H9 (cell line): ENCODE measurements at regions not wholly inside any gene's neighbourhood (a gene's known extent, or its start where the extent isn't known, plus 50 kb on each side); places are given as distances from the start of the nearest gene placed in this dataset.
"Not testable (repeated sequence)": the region's sequence is repeated elsewhere in the genome, so short reads cannot be mapped to it uniquely, and the experiment has no call there.

Experiments used
- DNase-seq: peaks from one replicate; pipeline ENCODE4 v3.0.0-alpha.2; 2017
- H2AFZ ChIP-seq: one replicate; pipeline ENCODE4 v1.6.1; 2013; ENCODE audit warnings: mild to moderate bottlenecking, low read length, control low read depth, moderate library complexity
- H2AK5ac ChIP-seq: 2 replicates; pipeline ENCODE4 v1.6.1; 2013; ENCODE audit warnings: low read length, control low read depth, mixed read lengths; ENCODE audit not compliant: insufficient read length
- H2BK120ac ChIP-seq: one replicate; pipeline ENCODE4 v1.6.1; 2013; ENCODE audit warnings: low read depth, mild to moderate bottlenecking, low read length, control low read depth, inconsistent platforms; ENCODE audit not compliant: poor library complexity, severe bottlenecking
- H2BK12ac ChIP-seq: 2 replicates; pipeline ENCODE4 v1.6.1; 2013; ENCODE audit warnings: low read length, control low read depth, mixed read lengths, low read depth; ENCODE audit not compliant: insufficient read length
- H2BK15ac ChIP-seq: 2 replicates; pipeline ENCODE4 v1.6.1; 2013; ENCODE audit warnings: low read depth, low read length, control low read depth
- H2BK20ac ChIP-seq: one replicate; pipeline ENCODE4 v1.6.1; 2013; ENCODE audit warnings: low read depth, mild to moderate bottlenecking, low read length, control low read depth, inconsistent platforms; ENCODE audit not compliant: poor library complexity, severe bottlenecking
- H2BK5ac ChIP-seq: 2 replicates; pipeline ENCODE4 v1.6.1; 2013; ENCODE audit warnings: low read length, control low read depth, mixed read lengths; ENCODE audit not compliant: insufficient read length
- H3K14ac ChIP-seq: 2 replicates; pipeline ENCODE4 v1.6.1; 2013; ENCODE audit warnings: low read length, control low read depth; ENCODE audit not compliant: insufficient read depth
- H3K18ac ChIP-seq: 2 replicates; pipeline ENCODE4 v1.6.1; 2013; ENCODE audit warnings: low read depth, mild to moderate bottlenecking, mixed read lengths, low read length, control low read depth; ENCODE audit not compliant: insufficient read length
- H3K23ac ChIP-seq: 2 replicates; pipeline ENCODE4 v1.6.1; 2013; ENCODE audit warnings: low read length, control low read depth, mixed read lengths, low read depth; ENCODE audit not compliant: insufficient read length
- H3K23me2 ChIP-seq: 2 replicates; pipeline ENCODE4 v1.6.1; 2013; ENCODE audit warnings: low read depth, mild to moderate bottlenecking, mixed read lengths, low read length, control low read depth; ENCODE audit not compliant: insufficient read length, poor library complexity, severe bottlenecking
- H3K27ac ChIP-seq: 2 replicates; pipeline ENCODE4 v1.5.1; 2013; ENCODE audit warnings: low read length, control low read depth, mixed read lengths, low read depth; ENCODE audit not compliant: insufficient read length
- H3K27me3 ChIP-seq: 2 replicates; pipeline ENCODE4 v1.6.1; 2013; ENCODE audit warnings: low read length, control low read depth, inconsistent platforms; ENCODE audit not compliant: insufficient read depth
- H3K4ac ChIP-seq: 2 replicates; pipeline ENCODE4 v1.6.1; 2013; ENCODE audit warnings: low read depth, mild to moderate bottlenecking, control low read depth, inconsistent platforms, low read length, moderate library complexity
- H3K4me1 ChIP-seq: 2 replicates; pipeline ENCODE4 v1.6.1; 2013; ENCODE audit warnings: low read length, control low read depth, inconsistent platforms; ENCODE audit not compliant: insufficient read depth
- H3K4me2 ChIP-seq: 2 replicates; pipeline ENCODE4 v1.6.1; 2013; ENCODE audit warnings: low read length, control low read depth, mixed read lengths; ENCODE audit not compliant: insufficient read length, insufficient read depth
- H3K56ac ChIP-seq: 2 replicates; pipeline ENCODE4 v1.6.1; 2013; ENCODE audit warnings: low read depth, mild to moderate bottlenecking, mixed read lengths, low read length, control low read depth; ENCODE audit not compliant: insufficient read length
- H3K79me1 ChIP-seq: 2 replicates; pipeline ENCODE4 v1.6.1; 2013; ENCODE audit warnings: low read depth, mild to moderate bottlenecking, moderate library complexity, low read length, control low read depth, inconsistent platforms; ENCODE audit not compliant: insufficient read depth, poor library complexity, severe bottlenecking
- H3K79me2 ChIP-seq: 2 replicates; pipeline ENCODE4 v1.6.1; 2013; ENCODE audit warnings: low read length, control low read depth, inconsistent platforms; ENCODE audit not compliant: insufficient read depth
- H3K9ac ChIP-seq: 2 replicates; pipeline ENCODE4 v1.6.1; 2013; ENCODE audit warnings: low read length, control low read depth, mixed read lengths; ENCODE audit not compliant: insufficient read length; ENCODE audit errors: extremely low read depth
- H3K9me3 ChIP-seq: one replicate; pipeline ENCODE4 v1.6.1; 2013; ENCODE audit warnings: low read depth, low read length, inconsistent platforms; ENCODE audit not compliant: control insufficient read depth
- H3T11ph ChIP-seq: one replicate; pipeline ENCODE4 v1.6.1; 2013; ENCODE audit warnings: mild to moderate bottlenecking, low read length, control low read depth, inconsistent platforms
- H4K20me1 ChIP-seq: one replicate; pipeline ENCODE4 v1.6.1; 2013; ENCODE audit not compliant: control insufficient read depth, insufficient read length, insufficient read depth
- H4K5ac ChIP-seq: 2 replicates; pipeline ENCODE4 v1.6.1; 2013; ENCODE audit warnings: low read depth, mild to moderate bottlenecking, mixed read lengths, low read length, control low read depth; ENCODE audit not compliant: insufficient read length
- H4K8ac ChIP-seq: replicated peaks from 2 replicates; pipeline ENCODE4 v1.6.1; 2013; ENCODE audit warnings: low read length, control low read depth, mixed read lengths, low read depth; ENCODE audit not compliant: insufficient read length
- H4K91ac ChIP-seq: 2 replicates; pipeline ENCODE4 v1.6.1; 2013; ENCODE audit warnings: low read depth, mild to moderate bottlenecking, moderate library complexity, mixed read lengths, low read length, control low read depth; ENCODE audit not compliant: insufficient read length
- H3K27ac Mint-ChIP-seq, 3 experiments: 2 replicates in 2 of 3; 3 replicates in 1 of 3; pipeline ENCODE4 v1.8.0; 2020 to 2021; ENCODE audit warnings: mixed read lengths in 3 of 3, mild to moderate bottlenecking in 1 of 3, moderate library complexity in 1 of 3
- H3K27me3 Mint-ChIP-seq: 2 replicates; pipeline ENCODE4 v1.8.0; 2021; ENCODE audit warnings: low read depth, mild to moderate bottlenecking, moderate library complexity, mixed read lengths
- H3K36me3 Mint-ChIP-seq, 3 experiments: 2 replicates in 2 of 3; 3 replicates in 1 of 3; pipeline ENCODE4 v1.8.0; 2020 to 2021; ENCODE audit warnings: low read depth in 3 of 3, mixed read lengths in 3 of 3; ENCODE audit not compliant: insufficient read depth in 1 of 3
- H3K4me1 Mint-ChIP-seq, 2 experiments: 2 replicates each; pipeline ENCODE4 v1.8.0; 2020; ENCODE audit warnings: mixed read lengths in 2 of 2
- H3K4me3 Mint-ChIP-seq, 2 experiments: 2 replicates in 1 of 2; 3 replicates in 1 of 2; pipeline ENCODE4 v1.8.0; 2020 to 2021; ENCODE audit warnings: mild to moderate bottlenecking in 2 of 2, mixed read lengths in 2 of 2, moderate library complexity in 1 of 2
- H3K9me3 Mint-ChIP-seq, 2 experiments: 2 replicates in 1 of 2; 3 replicates in 1 of 2; pipeline ENCODE4 v1.8.0; 2020; ENCODE audit warnings: mild to moderate bottlenecking in 2 of 2, mixed read lengths in 2 of 2, moderate library complexity in 1 of 2
- WGBS: extraction: QIAGEN DNeasy Blood & Tissue Kit; methylation state at CpG from one replicate; pipeline ENCODE4 v1.1.7; 2013; ENCODE audit warnings: missing lambda C conversion rate, low lambda C conversion rate, mixed read lengths; ENCODE audit not compliant: insufficient read length; ENCODE audit errors: extremely low coverage; 5-methylcytosine and 5-hydroxymethylcytosine counted together

DNA sequence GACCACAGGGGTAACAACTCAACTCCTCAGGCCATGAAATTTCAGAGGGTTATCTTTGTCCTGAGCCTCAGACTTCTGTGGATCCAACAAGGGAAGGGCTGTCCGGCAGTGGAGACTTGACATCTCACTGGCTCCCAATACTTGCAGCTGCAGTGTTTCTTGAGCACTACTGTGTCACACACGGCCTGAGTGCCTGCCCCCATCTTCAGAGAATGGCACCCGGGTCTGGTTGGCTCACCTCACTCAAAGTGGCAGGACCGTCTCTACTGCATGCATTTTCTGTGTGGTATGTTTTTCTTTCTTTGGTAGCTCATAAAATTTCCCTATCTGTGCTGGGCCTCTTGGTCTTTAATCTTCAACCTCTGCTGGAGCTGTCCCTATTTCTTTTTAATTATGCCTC, 193.2 kb upstream of the PLGLB2 start:
- WGBS, result no CpG with 5 or more reads among the region's 4 CpGs
- H3K27ac Mint-ChIP-seq, result not testable (repeated sequence)

GRCh38 chr2:87555082-87555481, 192.8 kb upstream of the PLGLB2 start:
- H2BK120ac ChIP-seq, H2BK15ac ChIP-seq, H3K56ac ChIP-seq, H3K9me3 Mint-ChIP-seq, H3K79me1 ChIP-seq, H3K4me2 ChIP-seq, H3K27me3 ChIP-seq, H3K9ac ChIP-seq, H4K20me1 ChIP-seq, H2BK5ac ChIP-seq, H3K27ac ChIP-seq, H3K27ac Mint-ChIP-seq, H3K36me3 Mint-ChIP-seq, H2BK20ac ChIP-seq, H4K91ac ChIP-seq, H3K4ac ChIP-seq, DNase-seq, H3K27me3 Mint-ChIP-seq, H3K79me2 ChIP-seq, H4K8ac ChIP-seq, H3K9me3 ChIP-seq, H3K23ac ChIP-seq, H3K4me1 ChIP-seq, H3K18ac ChIP-seq, H3K14ac ChIP-seq, H4K5ac ChIP-seq, H2AFZ ChIP-seq, H3K4me3 Mint-ChIP-seq, H3K23me2 ChIP-seq, H2AK5ac ChIP-seq, H2BK12ac ChIP-seq, H3K4me1 Mint-ChIP-seq, H3T11ph ChIP-seq: not testable (repeated sequence)
- WGBS, result no CpG with 5 or more reads among the region's 4 CpGs

More for the DNA sequence above, 193.2 kb upstream of the PLGLB2 start:
- not testable (repeated sequence) for H2BK120ac ChIP-seq, H3K23me2 ChIP-seq, H4K91ac ChIP-seq, DNase-seq, H3K4me3 Mint-ChIP-seq, H3K9ac ChIP-seq, H2BK15ac ChIP-seq, H4K8ac ChIP-seq, H2BK12ac ChIP-seq, H2BK5ac ChIP-seq, H3K9me3 ChIP-seq, H3K18ac ChIP-seq, H2AFZ ChIP-seq, H3K27me3 ChIP-seq, H4K5ac ChIP-seq, H3K36me3 Mint-ChIP-seq, H3K79me1 ChIP-seq, H3K27ac ChIP-seq, H3K4ac ChIP-seq, H3T11ph ChIP-seq, H3K4me1 Mint-ChIP-seq, H2BK20ac ChIP-seq, H2AK5ac ChIP-seq, H3K4me1 ChIP-seq, H3K23ac ChIP-seq, H4K20me1 ChIP-seq, H3K27me3 Mint-ChIP-seq, H3K56ac ChIP-seq, H3K79me2 ChIP-seq, H3K4me2 ChIP-seq, H3K9me3 Mint-ChIP-seq, H3K14ac ChIP-seq
